ENCODE measurements at regions not wholly inside any gene's neighbourhood (a gene's known extent, or its start where the extent isn't known, plus 50 kb on each side); places are given as distances from the start of the nearest gene placed in this dataset.

DNA sequence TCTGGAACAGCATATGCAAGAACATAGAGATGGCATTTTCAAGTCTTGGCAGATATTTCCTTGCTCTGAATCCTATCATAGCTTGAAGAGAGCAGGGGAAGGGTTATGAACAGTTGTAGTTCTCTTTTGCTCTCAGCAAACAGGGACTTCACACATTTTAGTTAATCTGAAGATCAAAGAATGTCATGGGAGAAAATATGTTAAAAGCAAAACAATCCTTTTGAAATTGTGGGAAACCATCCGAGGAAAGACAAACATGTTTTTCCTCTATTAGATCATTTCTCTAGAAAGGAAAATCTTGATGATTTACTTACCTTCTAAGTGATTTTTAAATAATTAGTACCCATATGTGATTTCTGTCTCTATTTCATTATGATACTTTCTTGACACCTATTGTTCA, 77.8 kb upstream of the DCBLD2 start:
- TF ChIP-seq, protein P1, sequence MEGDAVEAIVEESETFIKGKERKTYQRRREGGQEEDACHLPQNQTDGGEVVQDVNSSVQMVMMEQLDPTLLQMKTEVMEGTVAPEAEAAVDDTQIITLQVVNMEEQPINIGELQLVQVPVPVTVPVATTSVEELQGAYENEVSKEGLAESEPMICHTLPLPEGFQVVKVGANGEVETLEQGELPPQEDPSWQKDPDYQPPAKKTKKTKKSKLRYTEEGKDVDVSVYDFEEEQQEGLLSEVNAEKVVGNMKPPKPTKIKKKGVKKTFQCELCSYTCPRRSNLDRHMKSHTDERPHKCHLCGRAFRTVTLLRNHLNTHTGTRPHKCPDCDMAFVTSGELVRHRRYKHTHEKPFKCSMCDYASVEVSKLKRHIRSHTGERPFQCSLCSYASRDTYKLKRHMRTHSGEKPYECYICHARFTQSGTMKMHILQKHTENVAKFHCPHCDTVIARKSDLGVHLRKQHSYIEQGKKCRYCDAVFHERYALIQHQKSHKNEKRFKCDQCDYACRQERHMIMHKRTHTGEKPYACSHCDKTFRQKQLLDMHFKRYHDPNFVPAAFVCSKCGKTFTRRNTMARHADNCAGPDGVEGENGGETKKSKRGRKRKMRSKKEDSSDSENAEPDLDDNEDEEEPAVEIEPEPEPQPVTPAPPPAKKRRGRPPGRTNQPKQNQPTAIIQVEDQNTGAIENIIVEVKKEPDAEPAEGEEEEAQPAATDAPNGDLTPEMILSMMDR (IDR thresholded peaks at IDR 0.05): no peak
- no peak for TF ChIP-seq EP300 (IDR thresholded peaks at IDR 0.05)
- no peak for TF ChIP-seq POLR2A (IDR thresholded peaks at IDR 0.05)
- TF ChIP-seq POLR2AphosphoS5 (IDR thresholded peaks at IDR 0.05): no peak

All from gastroesophageal sphincter (tissue), 3 donors.